GM12875 (cell line): ENCODE measurements at regions not wholly inside any gene's neighbourhood (a gene's known extent, or its start where the extent isn't known, plus 50 kb on each side); places are given as distances from the start of the nearest gene placed in this dataset.

Experiments used
- H3K4me3 ChIP-seq: one replicate; pipeline ENCODE4 v1.5.1; 2011; ENCODE audit warnings: low read depth, low read length, control low read depth
- TF ChIP-seq, protein P1 (sequence below): IDR thresholded peaks from 2 replicates; pipeline ENCODE4 v1.5.1; 2011; ENCODE audit warnings: low read depth, mild to moderate bottlenecking, control low read depth, inconsistent platforms, low read length, moderate library complexity, borderline replicate concordance; ENCODE audit not compliant: insufficient read depth

DNA sequence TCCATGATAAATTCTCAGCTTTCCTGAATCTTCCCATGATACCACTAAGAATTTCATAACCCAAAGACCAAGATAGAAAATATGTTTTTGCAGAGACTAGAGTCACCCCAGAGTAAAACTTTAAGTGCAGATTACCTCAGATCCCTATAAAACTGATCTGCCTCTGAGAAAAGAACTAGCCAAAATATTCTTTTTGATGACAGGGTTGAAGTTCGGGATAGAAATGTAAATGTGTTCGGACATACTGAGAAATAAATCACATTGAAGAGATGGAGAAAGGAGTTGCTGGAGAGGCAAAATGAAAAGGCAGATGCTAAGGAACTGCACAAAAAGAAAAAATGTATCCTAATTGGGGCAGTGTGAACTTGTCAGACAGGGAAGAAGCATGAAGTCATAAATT lies 501.8 kb downstream of the ANKRD50 start:
- H3K4me3 ChIP-seq: no peak overlapping the region
- TF ChIP-seq, protein P1, sequence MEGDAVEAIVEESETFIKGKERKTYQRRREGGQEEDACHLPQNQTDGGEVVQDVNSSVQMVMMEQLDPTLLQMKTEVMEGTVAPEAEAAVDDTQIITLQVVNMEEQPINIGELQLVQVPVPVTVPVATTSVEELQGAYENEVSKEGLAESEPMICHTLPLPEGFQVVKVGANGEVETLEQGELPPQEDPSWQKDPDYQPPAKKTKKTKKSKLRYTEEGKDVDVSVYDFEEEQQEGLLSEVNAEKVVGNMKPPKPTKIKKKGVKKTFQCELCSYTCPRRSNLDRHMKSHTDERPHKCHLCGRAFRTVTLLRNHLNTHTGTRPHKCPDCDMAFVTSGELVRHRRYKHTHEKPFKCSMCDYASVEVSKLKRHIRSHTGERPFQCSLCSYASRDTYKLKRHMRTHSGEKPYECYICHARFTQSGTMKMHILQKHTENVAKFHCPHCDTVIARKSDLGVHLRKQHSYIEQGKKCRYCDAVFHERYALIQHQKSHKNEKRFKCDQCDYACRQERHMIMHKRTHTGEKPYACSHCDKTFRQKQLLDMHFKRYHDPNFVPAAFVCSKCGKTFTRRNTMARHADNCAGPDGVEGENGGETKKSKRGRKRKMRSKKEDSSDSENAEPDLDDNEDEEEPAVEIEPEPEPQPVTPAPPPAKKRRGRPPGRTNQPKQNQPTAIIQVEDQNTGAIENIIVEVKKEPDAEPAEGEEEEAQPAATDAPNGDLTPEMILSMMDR: no peak

DNA sequence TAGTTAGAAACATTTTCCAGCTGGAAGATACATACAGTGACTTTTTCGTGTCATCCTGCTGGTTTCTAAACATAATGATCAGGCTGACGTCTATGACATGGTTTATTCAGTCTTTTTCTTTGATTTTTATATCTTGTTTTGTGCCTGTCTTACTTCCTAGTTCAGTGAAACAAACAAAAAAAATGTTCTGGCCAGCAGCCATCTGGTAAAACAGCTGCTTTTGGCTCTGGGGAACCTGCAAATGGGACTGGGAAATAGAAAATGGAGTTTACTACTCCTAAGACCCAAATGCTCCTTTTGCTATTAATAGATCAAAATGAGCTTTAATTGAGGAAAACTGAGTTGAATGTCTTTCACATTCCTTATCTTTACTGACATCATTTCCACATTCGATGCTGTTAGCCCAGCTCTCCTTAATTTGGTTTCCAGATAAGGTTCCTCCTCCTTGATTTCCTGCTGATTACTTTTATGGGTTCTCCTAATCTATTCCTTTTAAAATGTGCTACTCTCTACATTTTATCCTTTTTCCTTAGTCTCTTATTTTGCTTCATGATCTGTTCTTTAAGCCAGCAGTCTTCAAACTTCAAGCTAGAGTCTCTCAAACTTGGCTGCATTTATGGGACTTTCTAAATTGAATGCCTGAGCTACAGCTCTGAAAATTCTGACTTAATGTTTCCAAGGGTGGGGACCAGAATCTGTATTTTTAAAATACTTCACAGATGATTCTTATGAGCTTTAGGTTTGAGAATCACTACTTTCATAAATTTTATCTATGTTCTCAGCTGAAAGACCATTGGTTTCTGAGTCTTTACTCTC lies 499.5 kb downstream of the ANKRD50 start:
- H3K4me3 ChIP-seq: no peak overlapping the region
- TF ChIP-seq, protein P1: no peak

DNA sequence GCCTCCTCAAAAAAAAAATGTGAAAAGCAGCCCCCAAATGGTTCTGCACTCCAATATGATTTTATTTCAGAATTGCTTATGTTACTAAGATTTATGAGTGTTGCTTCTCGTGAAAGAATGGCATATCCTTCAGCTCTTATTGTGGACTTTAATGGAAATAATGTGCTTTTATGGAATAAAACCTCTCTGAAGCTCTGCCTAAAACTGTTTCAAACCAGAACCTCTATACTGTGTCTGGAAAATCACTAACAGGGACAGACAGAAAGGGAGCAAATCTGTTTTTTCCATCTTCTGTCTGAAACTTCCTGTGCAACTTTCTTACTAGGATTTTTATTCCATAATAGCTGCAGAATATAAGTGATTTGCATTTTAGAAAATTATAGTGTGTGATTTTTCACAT lies 493.1 kb downstream of the ANKRD50 start:
- no peak overlapping the region for H3K4me3 ChIP-seq
- TF ChIP-seq, protein P1: no peak

- no peak overlapping the region for H3K4me3 ChIP-seq
- TF ChIP-seq, protein P1: no peak
Observed at GRCh38 chr4:124224256-124224655, 488.3 kb downstream of the ANKRD50 start.

DNA sequence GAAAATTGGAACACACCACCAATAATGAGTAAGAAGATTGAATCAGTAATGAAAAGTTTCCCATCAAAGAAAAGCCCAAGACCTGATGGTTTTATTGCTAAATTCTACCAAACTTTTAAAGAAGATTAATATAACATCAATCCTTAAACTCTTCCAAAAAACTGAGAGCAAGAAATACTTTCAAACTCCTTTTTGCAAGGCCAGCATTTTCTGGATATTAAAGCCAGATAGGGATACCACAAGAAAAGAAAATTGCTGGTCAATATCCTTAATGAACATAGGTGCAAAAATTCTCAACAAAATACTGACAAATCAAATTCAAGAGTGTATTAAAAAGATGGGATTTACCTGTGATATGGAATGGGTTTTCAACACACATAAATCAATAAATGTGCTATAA lies 484.6 kb downstream of the ANKRD50 start:
- TF ChIP-seq, protein P1: no peak
- H3K4me3 ChIP-seq: no peak overlapping the region

DNA sequence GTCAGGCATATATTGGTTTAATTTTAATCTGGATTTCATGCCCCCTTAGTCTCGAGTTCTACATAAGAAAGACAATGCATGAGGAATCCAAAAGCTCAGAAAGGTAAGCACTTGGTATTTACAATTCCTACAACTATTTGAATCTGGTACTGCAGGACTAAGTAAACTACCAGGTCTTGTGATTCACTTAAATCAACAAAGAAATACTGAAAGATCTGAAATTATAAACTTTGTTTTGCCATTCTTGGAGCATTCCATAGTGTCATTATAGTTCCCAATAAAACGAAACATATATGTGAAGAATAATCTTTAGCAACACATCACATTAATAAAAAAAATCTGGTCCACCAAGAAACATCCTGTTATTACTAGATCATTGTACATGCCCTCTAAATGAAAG lies 482.3 kb downstream of the ANKRD50 start:
- H3K4me3 ChIP-seq: no peak overlapping the region
- TF ChIP-seq, protein P1: no peak

- TF ChIP-seq, protein P1: no peak
- H3K4me3 ChIP-seq: no peak overlapping the region
Observed at GRCh38 chr4:124234771-124235170, 477.8 kb downstream of the ANKRD50 start.
